SK-N-SH (cell line): ENCODE measurements at regions not wholly inside any gene's neighbourhood (a gene's known extent, or its start where the extent isn't known, plus 50 kb on each side); places are given as distances from the start of the nearest gene placed in this dataset.

Experiments used
- CTCF ChIP-seq: fragments of 200-600 bp; sonication (generic); IDR thresholded peaks from 2 replicates; pipeline ENCODE4 v1.6.1; 2017; ENCODE audit warnings: antibody characterized with exemption, mild to moderate bottlenecking, moderate library complexity
- EZH2phosphoT487 ChIP-seq: fragments of 200-600 bp; sonication (generic); IDR thresholded peaks from 2 replicates; pipeline ENCODE4 v1.6.1; 2017; ENCODE audit warnings: low read depth, mixed run types, mild to moderate bottlenecking, antibody characterized with exemption, moderate library complexity, borderline replicate concordance
- GATA2 ChIP-seq: sonication (generic); formaldehyde crosslinking; IDR thresholded peaks from 2 replicates; pipeline ENCODE4 v1.5.0; 2020; ENCODE audit warnings: mild to moderate bottlenecking, missing genetic modification reagents
- IRF3 ChIP-seq: fragments of 150-350 bp; IDR thresholded peaks from 2 replicates; pipeline ENCODE4 v1.6.1; 2016; ENCODE audit warnings: mild to moderate bottlenecking, low read depth, low read length
- JUND ChIP-seq: IDR thresholded peaks from 2 replicates; pipeline ENCODE4 v1.4.0; 2012
- MXI1 ChIP-seq: IDR thresholded peaks from 2 replicates; pipeline ENCODE4 v1.6.1; 2012; ENCODE audit warnings: mild to moderate bottlenecking, low read depth, low read length, improper control_type of control experiment
- NFIC ChIP-seq: IDR thresholded peaks from 2 replicates; pipeline ENCODE4 v1.4.0; 2012; ENCODE audit warnings: borderline replicate concordance
- POLR2AphosphoS5 ChIP-seq: IDR thresholded peaks from 2 replicates; pipeline ENCODE4 v1.6.1; 2012; ENCODE audit warnings: low read depth, low read length
- RFX5 ChIP-seq: IDR thresholded peaks from 2 replicates; pipeline ENCODE4 v1.6.1; 2012; ENCODE audit warnings: mild to moderate bottlenecking, improper control_type of control experiment, low read length
- RXRA ChIP-seq: IDR thresholded peaks from 2 replicates; pipeline ENCODE4 v1.4.0; 2012; ENCODE audit warnings: low read depth, mild to moderate bottlenecking, borderline replicate concordance
- SIN3A ChIP-seq: IDR thresholded peaks from 2 replicates; pipeline ENCODE4 v1.6.1; 2012; ENCODE audit warnings: low read depth, mild to moderate bottlenecking, low read length, moderate library complexity, borderline replicate concordance
- TEAD4 ChIP-seq: IDR thresholded peaks from 2 replicates; pipeline ENCODE4 v1.4.0; 2012; ENCODE audit warnings: mild to moderate bottlenecking, borderline replicate concordance; ENCODE audit not compliant: insufficient read depth
- YY1 ChIP-seq: IDR thresholded peaks from 2 replicates; pipeline ENCODE4 v1.4.0; 2012; ENCODE audit warnings: low read depth, mild to moderate bottlenecking

- TF ChIP-seq CTCF (no peak), YY1 (no peak), JUND (no peak), EZH2phosphoT487 (no peak), POLR2AphosphoS5 (no peak), NFIC (no peak), SIN3A (no peak), RXRA (no peak), RFX5 (no peak), GATA2 (CRISPR knock-in tag) (no peak), TEAD4 (no peak), IRF3 (no peak), MXI1 (no peak)
These were observed 52.4 kb upstream of the JAK2 start for GRCh38 chr9:4932681-4933080.
